GM15510 (cell line): ENCODE measurements at regions not wholly inside any gene's neighbourhood (a gene's known extent, or its start where the extent isn't known, plus 50 kb on each side); places are given as distances from the start of the nearest gene placed in this dataset.

Source experiments
- POLR2A ChIP-seq: IDR thresholded peaks from 3 replicates; pipeline ENCODE4 v1.6.1; 2011; ENCODE audit warnings: borderline replicate concordance; ENCODE audit not compliant: insufficient read length; ENCODE audit errors: extremely low read depth

DNA sequence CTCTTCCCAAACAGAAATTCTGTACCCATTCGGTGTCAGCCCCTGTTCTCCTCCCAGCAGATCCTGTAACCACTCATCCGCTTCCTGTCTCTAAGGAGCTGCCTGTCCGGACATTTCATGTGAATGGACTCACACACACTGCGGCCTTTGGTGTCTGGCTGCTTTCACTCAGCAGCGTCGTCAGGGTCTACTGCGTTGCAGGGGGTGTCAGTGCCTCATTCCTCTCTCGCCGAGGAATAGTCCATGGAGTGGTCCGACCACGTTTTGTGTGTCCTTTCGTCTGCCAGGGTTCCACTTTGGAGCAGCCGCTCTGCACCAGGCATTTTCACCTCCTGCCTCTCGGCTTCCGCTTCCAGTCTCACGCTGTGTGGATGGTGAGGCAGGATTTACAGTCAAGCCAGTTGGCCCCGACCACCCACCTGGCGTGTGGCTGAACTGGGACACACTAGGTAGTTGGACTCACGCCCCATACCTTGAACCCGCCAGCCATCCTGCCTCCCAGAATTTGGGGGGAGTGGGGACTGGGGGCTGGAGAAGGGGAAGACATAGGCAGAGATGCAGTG is 188.2 kb upstream of the CIBAR2 start:
- no peak for TF ChIP-seq POLR2A

DNA sequence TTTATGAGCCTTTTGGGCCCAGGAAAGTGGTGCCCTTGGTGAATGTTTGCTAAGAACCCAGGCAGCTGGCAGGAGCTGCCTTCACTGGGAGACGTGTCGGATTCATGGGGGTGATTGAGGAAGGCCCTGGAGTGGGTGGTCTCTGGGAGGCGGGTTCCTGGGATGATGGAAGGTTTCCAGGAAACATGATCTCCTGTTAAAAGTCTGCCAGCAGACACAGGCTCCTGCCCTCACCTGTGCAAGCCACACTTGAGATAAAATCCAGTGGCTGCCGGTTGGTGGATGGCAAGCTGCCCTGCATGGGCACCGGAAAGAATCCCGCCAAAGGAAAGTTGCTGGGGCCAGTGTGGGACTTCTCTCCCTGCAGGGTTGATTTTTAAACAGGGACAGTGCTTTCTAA is 189.0 kb upstream of the CIBAR2 start:
- no peak for TF ChIP-seq POLR2A

DNA sequence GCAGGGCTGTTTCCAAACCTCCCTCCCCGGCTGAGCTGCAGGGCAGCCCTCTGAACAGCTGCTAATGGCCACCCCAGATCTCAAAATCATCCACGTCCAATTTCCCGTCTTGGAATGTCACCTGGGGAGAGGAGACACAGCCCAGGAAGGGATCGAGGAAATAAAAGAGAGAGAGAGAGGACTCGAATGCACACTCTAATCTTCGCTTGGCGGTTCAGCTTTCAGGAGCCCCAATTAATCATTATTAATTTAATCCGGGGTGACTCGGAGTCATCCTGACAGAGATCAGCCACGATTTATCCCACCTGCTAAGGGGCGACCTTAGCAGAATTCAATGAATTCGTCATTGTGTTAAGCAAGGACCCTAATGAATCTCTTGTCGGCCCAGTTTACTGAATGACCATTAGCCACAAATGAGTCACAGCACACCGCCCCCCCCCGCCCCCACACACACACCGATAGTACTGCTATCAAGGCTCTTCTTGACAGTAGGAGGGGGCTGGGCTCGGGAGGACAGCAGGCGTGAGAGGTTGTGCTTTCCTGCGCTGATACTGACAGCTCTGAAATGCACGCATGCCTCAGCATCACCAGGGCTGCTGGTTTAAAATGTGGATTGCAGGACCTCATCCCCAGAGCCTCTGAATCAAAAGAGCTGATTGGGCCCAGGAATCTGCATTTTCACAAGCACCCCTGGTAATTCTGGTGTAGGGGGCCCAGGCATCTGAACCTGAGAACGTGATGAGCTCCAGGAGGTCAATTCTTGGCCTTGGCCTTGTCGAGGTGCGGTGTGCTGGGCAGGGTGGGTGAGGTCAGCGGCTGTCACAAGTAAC is 190.0 kb upstream of the CIBAR2 start:
- TF ChIP-seq POLR2A, result no peak

DNA sequence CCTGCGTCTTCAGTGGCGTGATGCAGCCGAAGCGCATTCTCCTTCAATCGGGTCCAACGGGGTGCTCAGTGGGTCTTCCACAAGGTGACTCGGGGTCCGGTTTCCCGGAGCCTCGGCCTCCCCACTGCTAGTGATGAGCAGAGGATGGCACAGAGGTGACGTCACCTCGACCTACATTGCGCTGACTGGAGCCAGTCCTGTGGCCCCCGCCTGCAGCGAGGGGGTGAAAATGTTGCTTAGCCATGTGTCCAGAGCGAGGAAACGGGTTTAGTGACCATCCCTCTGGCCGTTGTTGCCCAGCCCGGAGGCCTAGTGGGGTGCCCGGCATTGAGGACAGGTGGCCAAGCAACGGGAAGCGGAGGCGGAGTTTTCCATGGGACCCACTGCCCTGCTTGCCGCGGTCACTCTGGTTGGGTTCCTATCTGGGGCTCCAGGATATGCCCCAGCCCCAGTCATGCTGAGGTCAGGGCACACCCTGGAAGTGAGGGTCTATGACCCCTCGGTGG is 190.6 kb upstream of the CIBAR2 start:
- no peak for TF ChIP-seq POLR2A

DNA sequence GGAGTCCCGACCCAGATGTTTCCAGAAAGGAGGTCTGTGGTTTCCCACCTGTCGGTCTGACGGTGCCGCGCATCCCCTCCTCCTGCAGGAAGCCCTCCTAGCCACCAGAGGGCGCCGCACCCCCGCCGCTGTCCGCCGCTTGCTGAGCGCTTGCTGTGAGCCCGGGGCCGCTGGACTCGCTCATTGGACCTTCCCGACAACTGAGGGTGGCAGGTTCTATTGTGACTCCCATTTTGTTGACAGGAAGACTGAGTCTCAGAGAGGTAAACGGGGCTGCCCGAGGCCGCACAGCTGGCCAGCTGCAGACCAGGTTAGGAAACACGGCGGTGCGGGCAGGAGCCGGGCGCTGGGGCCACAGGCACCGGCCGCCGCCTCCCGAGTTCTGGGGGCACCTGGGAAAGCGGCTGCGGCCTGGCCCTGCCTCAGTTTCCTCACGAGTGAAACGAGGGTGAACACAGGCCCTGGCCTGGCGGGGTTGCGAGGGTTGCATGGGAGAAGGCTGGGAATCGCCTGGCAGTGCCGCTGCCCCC is 191.1 kb upstream of the CIBAR2 start:
- TF ChIP-seq POLR2A, result no peak

DNA sequence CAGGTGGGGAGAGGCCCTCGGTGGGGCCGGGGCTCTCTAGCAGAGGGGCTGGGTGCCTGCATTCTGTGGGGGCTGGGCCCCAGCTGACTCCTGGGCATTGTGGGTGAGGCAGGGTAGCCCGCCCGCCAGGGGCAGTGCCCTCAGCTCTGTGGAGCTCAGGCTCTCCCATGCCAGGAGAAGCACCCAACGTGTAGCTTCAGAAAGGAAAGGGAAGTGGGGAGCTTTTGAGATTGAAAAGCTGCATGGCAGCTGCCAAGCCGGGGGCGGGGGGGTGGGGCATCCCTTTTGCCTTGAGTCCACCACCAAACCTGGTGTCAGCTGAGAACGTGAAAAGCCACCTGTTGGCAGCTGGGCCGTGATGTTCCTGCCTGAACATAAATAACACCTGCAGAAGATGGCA is 192.1 kb upstream of the CIBAR2 start:
- no peak for TF ChIP-seq POLR2A

DNA sequence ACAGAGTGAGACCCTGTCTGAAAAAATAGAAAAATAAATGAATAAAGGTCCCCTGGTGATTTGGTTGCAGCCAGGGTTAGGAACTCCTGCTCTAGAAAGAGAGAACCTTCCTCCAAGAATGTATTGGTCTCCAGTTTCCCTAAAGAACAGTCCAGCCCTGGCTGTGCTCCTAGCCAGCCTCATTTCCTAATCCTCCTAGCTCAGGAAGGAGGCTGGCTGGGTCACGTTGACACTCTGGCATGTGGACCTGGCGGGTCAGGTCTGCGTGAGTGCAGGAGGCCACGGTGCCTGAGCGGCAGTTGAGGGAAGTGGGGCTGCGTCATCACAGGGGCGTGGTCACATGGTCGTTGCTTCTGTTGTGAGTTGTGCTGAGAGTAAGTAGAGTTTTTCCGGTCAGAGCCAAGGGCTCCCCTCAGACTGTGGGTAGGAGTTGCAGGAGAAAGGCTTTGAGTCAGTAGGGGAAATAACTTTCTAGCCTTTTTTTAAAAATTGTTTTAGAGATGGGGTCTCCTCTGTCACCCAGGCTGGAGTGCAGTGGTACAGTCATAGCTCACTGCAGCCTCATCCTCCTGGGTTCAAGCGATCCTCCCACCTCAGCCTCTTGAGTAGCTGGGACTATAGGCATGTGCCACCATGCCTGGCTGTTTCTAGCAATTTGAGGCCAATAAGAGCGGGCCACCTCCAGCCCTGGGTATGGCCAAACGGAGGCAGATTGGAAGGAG is 194.0 kb upstream of the CIBAR2 start:
- no peak for TF ChIP-seq POLR2A

DNA sequence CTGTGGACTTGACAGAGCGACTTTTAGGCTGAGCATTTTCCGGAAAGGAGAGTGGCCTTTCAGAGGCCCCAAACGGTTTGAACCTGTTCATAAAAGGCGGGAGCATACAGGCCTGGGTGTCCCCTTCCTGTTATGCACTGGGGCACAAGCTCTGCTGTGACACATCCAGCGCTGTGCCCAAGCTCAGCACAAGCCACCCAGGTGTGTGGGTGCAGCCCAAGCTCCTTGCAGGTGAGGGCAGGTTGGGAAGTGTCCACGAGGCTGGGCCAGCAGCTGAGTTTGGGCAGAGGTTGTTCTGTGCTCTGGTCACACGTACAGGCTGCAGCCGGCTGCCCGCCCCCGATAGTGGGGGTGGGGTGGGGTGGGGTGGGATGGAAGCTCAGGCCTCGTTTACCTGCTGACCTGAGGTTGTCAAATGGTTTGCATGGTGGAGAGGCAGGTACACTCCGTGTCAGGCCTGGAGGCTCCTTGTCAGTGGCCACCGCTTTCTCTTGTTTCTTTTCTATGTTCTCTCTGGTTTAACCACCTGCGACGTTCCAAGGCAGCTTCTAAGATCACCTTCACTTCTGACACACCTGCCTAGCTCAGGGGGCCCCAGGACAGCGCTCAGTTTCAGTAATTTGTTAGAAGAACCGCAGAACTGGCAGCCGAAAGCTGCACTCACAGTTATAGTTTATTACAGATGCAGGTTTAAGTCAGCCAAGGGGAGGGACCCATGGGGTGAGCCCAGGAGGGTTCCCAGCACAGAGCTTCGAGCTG is 194.7 kb upstream of the CIBAR2 start:
- no peak for TF ChIP-seq POLR2A

DNA sequence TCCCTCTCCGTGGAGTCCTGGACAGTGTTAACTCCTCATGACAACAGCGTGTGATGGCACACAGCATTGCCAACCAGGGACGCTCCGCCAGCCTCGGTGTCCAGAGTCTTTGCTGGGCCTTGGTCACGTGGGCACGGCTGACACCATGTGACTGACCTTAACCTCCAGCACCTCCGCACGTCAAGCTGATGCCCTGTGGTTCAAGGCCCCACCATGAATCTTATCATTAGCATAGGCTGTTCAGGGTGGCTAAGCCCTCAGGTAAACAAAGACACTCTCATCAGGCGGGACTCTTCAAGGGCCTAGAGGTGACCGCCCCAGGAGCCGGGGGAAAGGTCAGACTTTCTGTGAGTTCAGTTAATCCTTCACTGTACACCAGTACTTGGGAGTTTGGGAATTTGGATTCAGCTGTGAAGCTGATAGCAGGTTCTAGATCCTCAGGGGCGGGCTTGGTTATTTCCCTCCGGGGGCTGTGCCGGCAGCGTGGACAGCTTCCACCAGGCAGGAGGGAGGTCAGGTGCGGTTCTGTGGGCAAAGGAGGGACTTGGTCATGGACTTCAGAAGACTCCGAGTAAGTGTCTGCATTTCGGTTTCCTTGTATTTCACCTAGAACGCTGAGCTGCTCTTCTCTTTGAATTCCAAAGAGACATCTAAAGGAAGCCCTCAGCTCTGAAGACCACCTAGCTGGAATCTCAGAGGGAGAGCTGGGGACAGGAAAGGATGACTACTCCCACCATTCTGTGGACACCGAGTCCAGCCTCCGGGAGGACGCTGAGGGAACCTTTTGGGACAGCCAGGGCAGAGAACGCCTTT is 195.5 kb upstream of the CIBAR2 start:
- no peak for TF ChIP-seq POLR2A

DNA sequence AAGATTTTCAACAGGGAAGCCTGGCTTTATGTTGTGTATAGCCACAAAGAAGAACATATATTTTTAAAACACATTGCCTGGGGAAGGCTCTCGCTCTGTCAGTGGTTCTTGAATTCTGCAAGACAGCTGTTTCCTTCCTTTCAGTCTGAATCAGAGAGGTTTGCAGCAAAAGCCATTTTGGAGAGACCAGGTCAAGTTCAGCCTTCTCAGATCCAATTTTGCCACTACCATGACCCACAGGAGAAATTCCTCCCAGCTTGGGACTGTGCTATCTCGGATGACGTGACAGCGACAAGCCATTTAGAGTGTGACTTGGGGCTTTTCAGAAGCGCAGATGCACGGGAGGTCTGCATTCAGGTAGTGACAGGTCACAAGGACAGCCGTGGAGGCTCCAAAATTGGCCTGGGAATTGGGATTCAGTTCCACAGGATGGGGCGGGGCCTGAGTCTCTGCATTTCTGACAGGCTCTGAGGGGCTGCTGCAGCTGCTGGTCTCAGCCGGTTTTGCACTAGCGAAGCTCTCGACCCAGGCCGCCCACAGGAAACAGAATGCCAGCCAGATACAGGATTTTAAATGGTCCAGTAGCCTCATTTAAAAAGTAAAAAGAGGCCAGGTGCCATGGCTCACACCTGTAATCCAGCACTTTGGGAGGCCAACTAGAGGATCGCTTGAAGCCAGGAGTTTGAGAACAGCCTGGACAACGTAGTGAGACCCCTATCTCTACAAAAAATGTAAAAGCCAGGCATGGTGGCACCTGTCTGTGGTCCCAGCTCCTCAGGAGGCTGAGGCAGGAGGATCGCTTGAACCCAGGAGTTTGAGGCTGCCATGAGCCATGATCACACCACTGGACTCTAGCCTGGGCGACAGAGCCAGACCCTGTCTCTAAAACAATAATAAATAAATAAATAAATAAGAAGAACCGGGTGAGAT is 196.6 kb upstream of the CIBAR2 start:
- TF ChIP-seq POLR2A, result no peak

DNA sequence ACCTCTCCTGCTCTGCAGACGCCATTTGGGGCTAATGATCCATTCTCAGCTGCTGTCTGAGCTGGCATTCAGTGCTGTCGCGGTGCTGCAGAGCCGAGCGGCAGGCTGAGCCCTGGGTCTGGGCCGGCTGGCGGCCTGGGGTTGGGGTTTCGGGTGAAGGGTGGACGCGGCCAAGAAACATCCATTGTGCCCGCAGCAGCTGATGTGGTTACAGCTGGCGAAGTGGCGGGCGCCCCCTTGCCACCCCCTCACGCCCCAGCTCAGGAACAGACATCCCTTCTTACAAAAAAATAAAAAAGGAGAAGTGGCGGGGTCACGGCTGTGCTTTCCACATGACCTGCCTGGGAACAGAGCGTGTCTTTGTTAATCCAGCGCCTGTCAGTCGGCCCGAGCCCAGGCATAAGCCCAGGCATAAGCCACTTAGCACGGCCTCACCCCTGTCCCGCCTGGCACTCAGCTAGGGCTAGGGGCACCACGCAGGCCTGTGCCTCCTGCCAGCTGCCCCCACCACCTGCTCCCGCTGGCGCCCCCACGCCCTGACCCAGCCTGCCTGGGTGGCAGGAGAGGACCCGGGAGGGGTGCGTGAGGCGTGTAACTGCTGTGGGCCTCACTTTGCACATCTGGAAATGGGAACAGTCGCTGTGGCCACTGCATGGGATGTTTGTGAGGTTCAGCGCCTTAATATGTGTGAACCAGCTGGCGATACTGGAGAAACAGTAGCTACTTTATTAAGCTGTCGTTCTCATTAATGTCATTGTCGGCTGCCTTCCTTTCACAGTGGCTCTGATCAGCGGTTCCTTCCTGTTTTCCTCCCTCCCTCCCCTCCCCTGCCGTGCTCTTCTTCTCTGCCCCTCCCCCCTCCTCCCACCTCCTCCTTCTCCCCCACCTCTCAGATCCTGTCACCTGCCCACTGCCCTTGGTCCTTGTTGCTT is 197.7 kb upstream of the CIBAR2 start:
- no peak for TF ChIP-seq POLR2A

DNA sequence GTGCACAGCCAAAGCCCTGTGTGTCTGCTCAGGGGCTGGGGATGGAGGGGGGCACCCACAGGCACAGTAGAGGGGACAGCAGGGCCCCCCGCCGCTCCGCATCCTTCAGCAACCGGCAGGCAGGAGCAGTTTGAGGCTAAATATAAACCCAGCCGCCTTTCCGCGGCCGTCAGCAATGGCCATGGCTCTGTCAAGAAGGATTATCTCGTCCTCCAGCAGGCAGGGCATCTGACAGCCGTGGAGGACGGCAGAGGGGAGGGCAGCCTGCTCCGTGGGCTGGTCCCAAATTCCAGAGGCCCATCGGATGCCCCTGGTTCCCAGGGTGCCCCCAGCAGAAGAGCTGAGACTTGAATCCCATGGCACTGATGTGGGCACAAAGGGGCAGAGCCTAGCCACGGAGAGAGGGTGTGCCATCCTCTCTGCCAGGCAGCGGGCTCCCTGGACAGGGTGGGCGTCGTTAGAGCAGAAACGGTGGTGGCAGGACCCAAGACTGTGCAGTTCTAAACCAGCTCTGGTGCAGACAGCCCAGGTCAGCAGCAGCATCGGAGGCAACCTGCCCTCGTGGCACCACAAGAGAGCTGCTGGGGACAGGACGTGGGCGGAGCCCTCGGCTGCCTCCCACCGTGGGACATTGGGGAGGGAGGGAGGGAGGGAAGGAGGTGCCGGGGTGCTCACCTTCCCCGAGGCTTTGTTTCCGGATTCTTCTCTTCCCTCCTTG is 198.8 kb upstream of the CIBAR2 start:
- TF ChIP-seq POLR2A, result no peak

DNA sequence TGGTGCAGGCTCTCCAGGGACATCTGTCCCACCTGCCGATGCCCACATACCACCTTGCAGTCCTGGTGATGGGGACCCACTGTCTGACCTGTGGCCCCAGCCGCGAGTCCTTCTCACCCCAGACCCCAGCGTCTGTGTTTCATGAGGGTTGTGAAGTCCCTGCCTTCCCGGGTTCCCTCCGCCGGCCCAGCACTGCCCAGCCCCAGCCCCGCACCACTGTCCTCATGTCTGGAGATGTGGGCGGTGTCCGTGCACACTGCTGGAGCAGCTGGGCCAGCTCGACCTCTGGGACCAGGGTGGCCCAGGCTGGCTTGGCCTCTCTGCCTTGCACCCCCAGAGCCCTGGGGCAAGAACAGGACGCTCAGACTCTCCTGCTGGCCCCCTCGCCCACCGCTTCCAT is 199.5 kb upstream of the CIBAR2 start:
- no peak for TF ChIP-seq POLR2A
